CD14-positive monocyte (primary cell): ENCODE measurements at regions not wholly inside any gene's neighbourhood (a gene's known extent, or its start where the extent isn't known, plus 50 kb on each side); places are given as distances from the start of the nearest gene placed in this dataset.

ENCODE experiments used
- DNase-seq, 3 donors: peaks; one replicate each; pipeline ENCODE4 v3.0.0-alpha.2; 2011 to 2022
- H2AFZ ChIP-seq: 2 replicates; pipeline ENCODE4 v1.6.0; 2012; ENCODE audit warnings: mild to moderate bottlenecking, low read depth, low read length, inconsistent platforms; ENCODE audit not compliant: insufficient read depth, poor library complexity, severe bottlenecking
- H3K27ac ChIP-seq, 2 donors: 1 replicate in 1 of 2; 2 replicates in 1 of 2; pipeline ENCODE4 v1.5.1; 2012 to 2013; ENCODE audit warnings: low read length in 2 of 2, control low read depth in 1 of 2, inconsistent platforms in 1 of 2, low read depth in 1 of 2, mild to moderate bottlenecking in 1 of 2
- H3K27me3 ChIP-seq, 2 donors: one replicate each; pipeline versions ENCODE4 v1.6.0 to v1.6.1; 2011 to 2013; ENCODE audit warnings: low read length in 2 of 2; ENCODE audit not compliant: control insufficient read depth in 2 of 2, insufficient read depth in 2 of 2
- H3K36me3 ChIP-seq, 2 donors: replicated peaks in 1 of 2; 1 replicate in 1 of 2; 2 replicates in 1 of 2; pipeline versions ENCODE4 v1.5.1 to v1.6.1; 2012 to 2013; ENCODE audit warnings: low read length in 2 of 2, control low read depth in 1 of 2, inconsistent platforms in 1 of 2, mild to moderate bottlenecking in 1 of 2; ENCODE audit not compliant: insufficient read depth in 2 of 2, control insufficient read depth in 1 of 2
- H3K4me1 ChIP-seq, 2 donors: 1 replicate in 1 of 2; 2 replicates in 1 of 2; pipeline versions ENCODE4 v1.5.1 to v1.6.1; 2012 to 2013; ENCODE audit warnings: low read length in 2 of 2, control low read depth in 1 of 2, inconsistent platforms in 1 of 2, mild to moderate bottlenecking in 1 of 2, moderate library complexity in 1 of 2; ENCODE audit not compliant: insufficient read depth in 2 of 2, control insufficient read depth in 1 of 2
- H3K4me2 ChIP-seq: replicated peaks from 2 replicates; pipeline ENCODE3; 2012; ENCODE audit warnings: low read length, moderate library complexity, mild to moderate bottlenecking; ENCODE audit not compliant: poor library complexity, severe bottlenecking; ENCODE audit errors: extremely low read depth
- H3K4me3 ChIP-seq, 3 experiments: fragments of 200-600 bp in 1 of 3; sonication (generic) in 1 of 3; replicated peaks in 1 of 3; 1 replicate in 2 of 3; 2 replicates in 1 of 3; pipeline ENCODE4 v1.5.1; 2011 to 2013; ENCODE audit warnings: low read length in 3 of 3, mild to moderate bottlenecking in 3 of 3, control low read depth in 2 of 3, low read depth in 2 of 3, inconsistent platforms in 1 of 3, moderate library complexity in 1 of 3
- H3K79me2 ChIP-seq: 2 replicates; pipeline ENCODE4 v1.6.0; 2012; ENCODE audit warnings: mild to moderate bottlenecking, control low read depth, inconsistent platforms, low read length, moderate library complexity; ENCODE audit not compliant: insufficient read depth
- H3K9ac ChIP-seq: 2 replicates; pipeline ENCODE4 v1.6.0; 2017; ENCODE audit warnings: low read length, mild to moderate bottlenecking; ENCODE audit not compliant: insufficient read depth, poor library complexity, severe bottlenecking
- H3K9me3 ChIP-seq, 2 donors: replicated peaks in 1 of 2; 1 replicate in 1 of 2; 2 replicates in 1 of 2; pipeline versions ENCODE4 v1.5.1 to v1.6.1; 2012 to 2013; ENCODE audit warnings: low read length in 2 of 2, control low read depth in 1 of 2; ENCODE audit not compliant: control insufficient read depth in 1 of 2, insufficient read depth in 1 of 2
- H4K20me1 ChIP-seq: 2 replicates; pipeline ENCODE4 v1.6.0; 2012; ENCODE audit warnings: mild to moderate bottlenecking, low read length, control low read depth, moderate library complexity; ENCODE audit not compliant: insufficient read depth
- H3K27ac Mint-ChIP-seq, 7 donors: one replicate each; pipeline ENCODE4 v1.8.0; 2020; ENCODE audit warnings: mild to moderate bottlenecking in 7 of 7, mixed read lengths in 7 of 7, moderate library complexity in 6 of 7, inconsistent platforms in 2 of 7
- H3K27me3 Mint-ChIP-seq, 3 donors: one replicate each; pipeline ENCODE4 v1.8.0; 2021 to 2022; ENCODE audit warnings: low read depth in 3 of 3, mild to moderate bottlenecking in 3 of 3, mixed read lengths in 3 of 3, moderate library complexity in 3 of 3, inconsistent platforms in 1 of 3
- H3K36me3 Mint-ChIP-seq, 2 donors: one replicate each; pipeline ENCODE4 v1.8.0; 2020; ENCODE audit warnings: mixed read lengths in 2 of 2, inconsistent platforms in 1 of 2, mild to moderate bottlenecking in 1 of 2
- H3K4me1 Mint-ChIP-seq: one replicate; pipeline ENCODE4 v1.8.0; 2020; ENCODE audit warnings: mild to moderate bottlenecking, mixed read lengths
- H3K4me3 Mint-ChIP-seq, 2 donors: one replicate each; pipeline ENCODE4 v1.8.0; 2020; ENCODE audit warnings: mild to moderate bottlenecking in 2 of 2, mixed read lengths in 2 of 2, moderate library complexity in 1 of 2
- H3K9me3 Mint-ChIP-seq, 7 donors: one replicate each; pipeline ENCODE4 v1.8.0; 2020 to 2022; ENCODE audit warnings: mixed read lengths in 7 of 7, mild to moderate bottlenecking in 6 of 7, moderate library complexity in 6 of 7, inconsistent platforms in 2 of 7
- WGBS: methylation state at CpG from one replicate; pipeline ENCODE4 v1.1.5; 2013; ENCODE audit warnings: missing lambda C conversion rate; ENCODE audit not compliant: insufficient coverage; 5-methylcytosine and 5-hydroxymethylcytosine counted together
- intact Hi-C, 2 donors: fragments of 100-400 bp; cut with micrococcal nuclease; formaldehyde crosslinking; loops; one replicate each; pipeline versions ENCODE4 v1.15.0 to v1.15.1; 2023
- TF ChIP-seq, protein P1 (sequence below): fragments of 200-600 bp; IDR thresholded peaks from one replicate; pipeline ENCODE4 v1.8.0; 2022; ENCODE audit warnings: antibody characterized with exemption, mild to moderate bottlenecking

DNA sequence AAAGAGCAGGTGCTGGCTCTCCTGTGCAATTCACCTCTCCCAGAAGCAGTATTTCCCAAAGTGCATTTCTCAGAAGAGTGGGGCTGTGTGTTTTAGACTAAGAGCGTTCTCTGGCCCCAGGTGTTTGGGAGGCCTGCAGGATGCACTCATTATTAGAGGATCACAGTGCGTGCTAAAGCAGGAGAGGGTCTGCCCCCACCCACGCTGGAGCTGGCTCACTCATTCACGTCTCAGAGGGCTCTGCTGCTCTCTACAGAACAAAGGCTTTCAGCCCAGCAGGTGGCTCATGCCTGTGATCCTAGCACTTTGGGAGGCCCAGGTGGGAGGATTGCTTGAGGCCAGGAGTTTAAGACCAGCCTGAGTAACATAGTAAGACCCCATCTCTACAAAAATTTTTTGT lies 756.7 kb downstream of the UQCRFS1 start:
- peaks cover 0 to 6% (median 0%) of the 10 kb centered on the region in 7 donors for H3K9me3 Mint-ChIP-seq
- H3K36me3 ChIP-seq: no peaks in the 10 kb centered on the region
- no peaks in the 10 kb centered on the region for H4K20me1 ChIP-seq

DNA sequence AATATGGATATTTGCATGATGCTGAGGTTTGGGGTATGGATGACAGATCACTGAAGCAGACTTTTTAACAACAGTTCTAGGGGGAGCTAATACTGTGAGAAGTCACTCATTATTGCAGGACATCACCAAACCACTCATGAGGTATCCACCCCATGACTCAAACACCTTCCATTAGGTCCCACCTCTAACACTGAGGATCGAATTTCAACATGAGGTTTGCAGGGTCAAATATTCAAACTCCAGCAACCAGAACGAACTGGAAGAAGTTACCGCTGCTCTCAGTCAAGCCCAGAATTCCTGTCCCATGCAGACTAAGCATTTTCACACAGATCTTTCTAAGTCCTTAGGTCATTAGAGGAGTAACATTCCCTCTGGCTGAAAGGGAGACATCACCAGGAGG lies 758.9 kb downstream of the UQCRFS1 start:
- Mint-ChIP-seq H3K27me3 (peaks cover 1 to 3% (median 2%) of the 10 kb centered on the region in 3 donors), H3K4me1 (no peaks in the 10 kb centered on the region), H3K9me3 (peaks cover 0 to 6% (median 0%) of the 10 kb centered on the region in 7 donors), H3K27ac (no peak overlapping the region), H3K4me3 (no peak overlapping the region), H3K36me3 (no peaks in the 10 kb centered on the region)
- no peak overlapping the region for H2AFZ ChIP-seq
- no peak for DNase-seq
- TF ChIP-seq, protein P1, sequence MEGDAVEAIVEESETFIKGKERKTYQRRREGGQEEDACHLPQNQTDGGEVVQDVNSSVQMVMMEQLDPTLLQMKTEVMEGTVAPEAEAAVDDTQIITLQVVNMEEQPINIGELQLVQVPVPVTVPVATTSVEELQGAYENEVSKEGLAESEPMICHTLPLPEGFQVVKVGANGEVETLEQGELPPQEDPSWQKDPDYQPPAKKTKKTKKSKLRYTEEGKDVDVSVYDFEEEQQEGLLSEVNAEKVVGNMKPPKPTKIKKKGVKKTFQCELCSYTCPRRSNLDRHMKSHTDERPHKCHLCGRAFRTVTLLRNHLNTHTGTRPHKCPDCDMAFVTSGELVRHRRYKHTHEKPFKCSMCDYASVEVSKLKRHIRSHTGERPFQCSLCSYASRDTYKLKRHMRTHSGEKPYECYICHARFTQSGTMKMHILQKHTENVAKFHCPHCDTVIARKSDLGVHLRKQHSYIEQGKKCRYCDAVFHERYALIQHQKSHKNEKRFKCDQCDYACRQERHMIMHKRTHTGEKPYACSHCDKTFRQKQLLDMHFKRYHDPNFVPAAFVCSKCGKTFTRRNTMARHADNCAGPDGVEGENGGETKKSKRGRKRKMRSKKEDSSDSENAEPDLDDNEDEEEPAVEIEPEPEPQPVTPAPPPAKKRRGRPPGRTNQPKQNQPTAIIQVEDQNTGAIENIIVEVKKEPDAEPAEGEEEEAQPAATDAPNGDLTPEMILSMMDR: no peak
- no peaks in the 10 kb centered on the region for H3K36me3 ChIP-seq
- H3K9me3 ChIP-seq: no peaks in the 10 kb centered on the region
- WGBS: 100% methylated on average over 1 of the region's 3 CpGs
- H3K9ac ChIP-seq: no peak overlapping the region
- no peaks in the 10 kb centered on the region for H4K20me1 ChIP-seq
- H3K4me1 ChIP-seq: no peaks in the 10 kb centered on the region
- no peaks in the 10 kb centered on the region for H3K79me2 ChIP-seq
- no peak overlapping the region for H3K4me2 ChIP-seq
- no peaks in the 10 kb centered on the region for H3K27me3 ChIP-seq
- intact Hi-C loops: no loop called here
- H3K4me3 ChIP-seq: no peak overlapping the region
- H3K27ac ChIP-seq: no peak overlapping the region

More for the DNA sequence above, 756.7 kb downstream of the UQCRFS1 start:
- Histone ChIP-seq H3K9ac (no peak overlapping the region), H3K79me2 (no peaks in the 10 kb centered on the region), H3K4me3 (no peak overlapping the region), H2AFZ (no peak overlapping the region), H3K9me3 (no peaks in the 10 kb centered on the region), H3K4me1 (no peaks in the 10 kb centered on the region), H3K27ac (no peak overlapping the region), H3K4me2 (no peak overlapping the region), H3K27me3 (no peaks in the 10 kb centered on the region)
- no peak overlapping the region for H3K27ac Mint-ChIP-seq
- no peaks in the 10 kb centered on the region for H3K36me3 Mint-ChIP-seq
- TF ChIP-seq, protein P1: no peak
- H3K27me3 Mint-ChIP-seq: peaks cover 2 to 4% (median 3%) of the 10 kb centered on the region in 3 donors
- H3K4me3 Mint-ChIP-seq: no peak overlapping the region
- H3K4me1 Mint-ChIP-seq: peaks cover 5% of the 10 kb centered on the region
- DNase-seq: no peak
- 62% methylated on average over 4 of the region's 4 CpGs for WGBS
- intact Hi-C loops: no loop called here
